ENCODE measurements at regions not wholly inside any gene's neighbourhood (a gene's known extent, or its start where the extent isn't known, plus 50 kb on each side); places are given as distances from the start of the nearest gene placed in this dataset.

- TF ChIP-seq CTCF (IDR thresholded peaks at IDR 0.05): no peak
- TF ChIP-seq POLR2AphosphoS5 (IDR thresholded peaks at IDR 0.05): no peak
- no peak for TF ChIP-seq EP300 (IDR thresholded peaks at IDR 0.05)
- TF ChIP-seq POLR2A (IDR thresholded peaks at IDR 0.05): no peak
Observed at GRCh38 chr10:111784946-111785465, 398.6 kb downstream of the GPAM start.

Data from upper lobe of left lung (tissue), 4 donors.